Right ventricle myocardium inferior (tissue), 1 donor: ENCODE measurements at regions not wholly inside any gene's neighbourhood (a gene's known extent, or its start where the extent isn't known, plus 50 kb on each side); places are given as distances from the start of the nearest gene placed in this dataset.

Source experiments
- ATAC-seq: fragments of 200-7000 bp; cut with Tn5 transposase; one replicate; pipeline ENCODE4 v1.9.1; 2020; ENCODE audit warnings: mild to moderate bottlenecking, moderate library complexity
- DNase-seq: peaks from one replicate; pipeline ENCODE4 v3.0.0; 2021; ENCODE audit errors: missing footprints
- intact Hi-C: fragments of 100-400 bp; cut with DNase I; formaldehyde crosslinking; loops from one replicate; pipeline ENCODE4 v1.11.0; 2022
- donor health status: DM: no; HTN: yes; CAD: no; lungs with severe emphysema.

DNA sequence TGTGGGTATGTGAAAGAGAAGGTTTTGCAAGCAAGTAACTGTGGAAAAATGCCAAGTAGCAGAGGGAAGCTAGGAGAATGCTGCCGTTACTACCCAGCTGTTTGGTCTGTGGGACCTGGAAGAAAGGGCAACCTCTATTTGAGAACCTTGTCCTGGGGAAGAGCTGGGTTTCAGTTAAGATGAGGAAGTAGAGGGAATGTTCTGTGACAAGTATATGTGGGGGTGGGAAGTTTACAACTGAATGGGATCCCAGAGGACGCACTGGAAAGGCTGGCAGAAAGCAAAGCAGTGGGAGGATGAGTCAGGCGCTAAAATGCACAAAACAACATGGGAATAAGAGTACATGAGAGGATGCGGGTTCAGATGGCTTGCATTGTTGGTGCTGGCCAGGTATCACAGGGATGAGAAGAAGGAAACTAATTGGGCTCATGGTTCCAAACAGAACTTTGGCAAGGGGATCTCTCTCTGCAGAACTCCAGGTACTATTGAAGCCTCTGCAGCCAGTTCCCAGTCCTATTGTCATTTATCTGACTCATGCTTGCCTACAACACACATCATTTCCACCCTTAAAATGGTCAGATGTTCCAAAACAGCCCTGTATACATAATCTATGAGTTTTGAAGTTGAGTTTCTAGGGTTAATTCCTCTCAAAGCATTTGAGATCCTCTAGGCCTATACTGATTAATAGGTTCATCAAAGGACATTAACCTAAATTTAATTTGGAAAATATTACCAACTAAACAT, 88.5 kb upstream of the VAV3 start:
- DNase-seq (no peak), ATAC-seq (peak; percentile 42)
- intact Hi-C loops: loop anchor here (10.0 kb wide), 1 partner anchor 89 kb away; the partner anchor contains the start of gene VAV3

- ATAC-seq: no peak
- no peak for DNase-seq
- intact Hi-C loops: loop anchor here (10.0 kb wide), 1 partner anchor 87 kb away; the partner anchor contains the start of gene VAV3
Measured at GRCh38 chr1:108051631-108052377, 86.8 kb upstream of the VAV3 start.

GRCh38 chr1:108050911-108051629, 86.1 kb upstream of the VAV3 start:
- DNase-seq: no peak
- peak; percentile 23 for ATAC-seq
- intact Hi-C loops: loop anchor here (10.0 kb wide), 1 partner anchor 86 kb away; the partner anchor contains the start of gene VAV3

- peak; percentile 68 for DNase-seq
Measured at GRCh38 chr1:108050158-108050557, 85.2 kb upstream of the VAV3 start.

DNA sequence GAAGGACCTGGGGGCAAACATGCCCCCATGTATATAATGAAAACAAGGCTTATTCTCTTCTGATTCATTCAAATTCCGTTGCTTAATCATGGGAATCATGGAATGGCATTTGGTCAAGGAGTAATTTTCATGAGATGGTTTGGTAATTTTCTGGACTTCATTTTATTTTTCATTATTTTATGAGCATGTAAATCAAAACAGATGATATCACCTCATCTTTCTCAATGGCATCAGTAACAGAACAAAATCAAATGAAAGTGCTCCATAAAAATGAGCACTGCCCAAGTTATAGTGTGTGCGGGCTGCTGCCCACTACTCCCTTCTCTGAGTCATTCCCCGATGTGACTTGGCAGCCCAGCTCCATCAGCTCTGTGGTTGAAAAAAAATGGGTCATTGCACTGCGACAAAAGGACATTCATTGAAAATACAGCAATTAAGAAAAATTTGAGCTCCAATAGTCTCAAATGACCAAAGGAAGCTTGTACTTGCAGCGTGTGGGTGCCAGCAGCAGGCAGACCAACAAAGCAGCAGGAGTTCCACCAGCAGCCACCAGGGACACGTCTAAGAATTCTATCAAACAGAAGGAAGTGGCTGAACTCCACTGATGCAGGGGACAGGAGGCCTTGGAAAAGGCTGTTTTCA, 84.3 kb upstream of the VAV3 start:
- DNase-seq (peak; percentile 69), ATAC-seq (peak; percentile 47)

More at GRCh38 chr1:108050158-108050557, 85.2 kb upstream of the VAV3 start:
- intact Hi-C loops: loop anchor here (10.0 kb wide), 1 partner anchor 85 kb away; the partner anchor contains the start of gene VAV3
- ATAC-seq: peak; percentile 58

DNA sequence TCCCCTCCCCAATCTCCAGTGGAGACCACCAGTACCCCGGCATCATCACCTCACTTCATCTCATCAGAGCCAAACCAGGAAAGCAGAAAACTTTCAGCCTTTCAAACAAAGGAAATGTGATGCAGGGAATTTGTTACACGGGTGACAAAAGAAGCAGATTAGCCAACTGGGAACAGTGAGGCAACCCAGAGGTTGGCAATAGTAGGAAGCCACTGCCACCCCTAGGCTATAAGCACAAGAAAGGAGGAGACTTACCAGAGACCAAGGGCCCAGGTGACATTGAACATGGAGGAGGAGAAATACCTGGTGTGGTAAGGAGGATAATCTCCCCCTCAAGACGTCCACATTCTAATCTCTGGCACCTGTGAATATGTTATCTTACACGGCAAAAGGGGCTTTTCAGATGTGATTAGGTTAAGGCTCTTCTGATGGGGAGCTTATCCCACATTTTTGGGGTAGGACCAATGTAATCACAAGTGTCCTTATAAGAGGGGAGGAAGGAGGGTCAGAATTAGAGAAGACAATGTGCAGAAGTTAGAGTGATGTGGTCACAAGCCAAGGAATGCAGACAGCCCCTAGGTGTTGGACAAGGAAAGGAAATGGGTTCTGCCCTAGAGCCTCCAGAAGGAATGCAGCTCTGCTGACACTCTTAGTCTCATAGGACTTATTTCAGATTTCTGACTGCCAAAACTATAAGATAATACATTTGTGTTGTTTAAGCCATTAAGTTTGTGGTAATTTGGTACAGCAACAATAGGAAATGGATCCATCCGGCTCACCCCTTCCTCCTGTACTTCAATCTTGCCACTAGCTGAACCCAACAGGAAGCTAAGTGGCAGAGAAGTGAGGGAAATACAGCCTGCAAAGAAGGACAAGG, 83.6 kb upstream of the VAV3 start:
- DNase-seq (no peak), ATAC-seq (no peak)
- intact Hi-C loops: no loop called here

More for the DNA sequence above, 84.3 kb upstream of the VAV3 start:
- intact Hi-C loops: no loop called here

- DNase-seq (no peak), ATAC-seq (no peak)
- intact Hi-C loops: no loop called here
Measured at GRCh38 chr1:108047085-108047484, 82.1 kb upstream of the VAV3 start.

DNA sequence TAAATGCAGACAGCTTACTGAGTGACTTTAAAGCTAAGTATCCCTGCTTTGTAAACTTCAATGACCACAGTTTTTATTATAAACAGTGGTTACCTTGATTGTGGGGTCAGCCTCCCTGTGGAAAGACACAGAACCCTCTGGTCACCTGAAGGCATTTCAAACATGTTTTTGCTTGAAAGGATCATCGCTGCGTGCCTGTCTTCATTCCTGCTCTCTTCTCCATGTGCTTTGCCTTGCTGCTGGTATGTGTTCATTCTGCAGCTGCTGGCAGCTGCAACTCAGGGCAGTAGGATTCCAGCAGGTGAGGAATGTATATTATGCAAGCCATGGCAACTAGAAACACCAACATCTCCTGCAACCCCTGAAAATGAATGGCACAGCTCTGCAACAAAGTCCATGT, 81.0 kb upstream of the VAV3 start:
- DNase-seq (no peak), ATAC-seq (no peak)
- intact Hi-C loops: no loop called here

DNA sequence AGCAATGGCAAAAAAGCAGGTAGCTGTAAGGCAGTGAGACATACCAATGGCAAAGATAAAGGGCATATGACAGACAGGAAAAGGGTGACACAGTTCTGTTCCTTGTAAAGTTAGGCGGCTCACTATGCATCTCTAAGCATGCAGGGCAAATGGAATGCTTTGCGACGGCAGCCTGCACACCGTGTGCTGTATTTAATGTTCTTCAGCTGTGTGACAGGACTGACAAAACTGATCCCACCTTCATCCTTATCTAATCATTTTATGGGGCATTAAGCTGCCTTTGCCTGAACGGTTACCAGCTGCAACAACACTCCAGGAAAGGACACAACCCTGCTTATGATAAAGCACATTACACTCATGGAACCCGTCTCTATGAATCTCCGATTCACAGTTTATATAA, 80.5 kb upstream of the VAV3 start:
- intact Hi-C loops: no loop called here
- no peak for DNase-seq
- ATAC-seq: no peak

- no peak for DNase-seq
- no peak for ATAC-seq
- intact Hi-C loops: no loop called here
Measured at GRCh38 chr1:108044318-108044717, 79.3 kb upstream of the VAV3 start.

- ATAC-seq (no peak), DNase-seq (no peak)
- intact Hi-C loops: no loop called here
Measured at GRCh38 chr1:108043707-108044106, 78.7 kb upstream of the VAV3 start.

- DNase-seq (no peak), ATAC-seq (no peak)
- intact Hi-C loops: no loop called here
Measured at GRCh38 chr1:108042610-108043009, 77.6 kb upstream of the VAV3 start.

GRCh38 chr1:108041360-108042142, 76.6 kb upstream of the VAV3 start:
- DNase-seq (no peak), ATAC-seq (no peak)

DNA sequence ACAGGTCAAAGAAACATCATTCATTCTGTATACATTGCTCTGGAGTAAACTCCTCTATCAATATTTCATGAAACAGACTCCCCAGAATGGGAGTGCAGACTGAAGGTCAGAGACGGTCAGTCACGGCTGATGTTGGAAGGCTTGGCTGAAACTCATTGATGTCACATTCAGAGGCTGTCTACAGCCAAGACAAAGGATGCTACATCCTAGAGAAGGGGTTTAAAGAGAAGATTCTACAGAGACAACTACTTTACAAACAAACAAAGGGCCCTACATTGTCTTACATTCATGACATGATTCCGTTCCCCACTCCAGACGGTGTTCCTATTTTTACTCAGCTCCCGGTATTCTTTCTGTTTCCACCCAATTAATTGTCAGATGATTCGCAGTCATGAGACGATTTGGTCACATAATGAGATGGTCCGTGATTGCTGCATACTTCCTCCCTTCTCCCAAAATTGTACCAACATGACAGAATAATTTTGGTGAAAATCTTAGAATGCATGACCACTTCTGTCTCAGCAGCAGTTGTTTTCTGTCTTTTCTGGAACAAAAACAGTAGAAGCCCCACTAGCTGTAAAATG, 73.8 kb upstream of the VAV3 start:
- no peak for ATAC-seq
- intact Hi-C loops: no loop called here
- DNase-seq: no peak

More at GRCh38 chr1:108041360-108042142, 76.6 kb upstream of the VAV3 start:
- intact Hi-C loops: no loop called here

- DNase-seq (no peak), ATAC-seq (no peak)
- intact Hi-C loops: no loop called here
Measured at GRCh38 chr1:108036796-108037562, 72.0 kb upstream of the VAV3 start.

GRCh38 chr1:108034396-108034795, 69.4 kb upstream of the VAV3 start:
- ATAC-seq (no peak), DNase-seq (no peak)
- intact Hi-C loops: no loop called here
